Renal pelvis (tissue), 1 donor: ENCODE measurements at regions not wholly inside any gene's neighbourhood (a gene's known extent, or its start where the extent isn't known, plus 50 kb on each side); places are given as distances from the start of the nearest gene placed in this dataset.

Source experiments
- DNase-seq: peaks from one replicate; pipeline ENCODE4 v3.0.0-alpha.2; 2013

DNA sequence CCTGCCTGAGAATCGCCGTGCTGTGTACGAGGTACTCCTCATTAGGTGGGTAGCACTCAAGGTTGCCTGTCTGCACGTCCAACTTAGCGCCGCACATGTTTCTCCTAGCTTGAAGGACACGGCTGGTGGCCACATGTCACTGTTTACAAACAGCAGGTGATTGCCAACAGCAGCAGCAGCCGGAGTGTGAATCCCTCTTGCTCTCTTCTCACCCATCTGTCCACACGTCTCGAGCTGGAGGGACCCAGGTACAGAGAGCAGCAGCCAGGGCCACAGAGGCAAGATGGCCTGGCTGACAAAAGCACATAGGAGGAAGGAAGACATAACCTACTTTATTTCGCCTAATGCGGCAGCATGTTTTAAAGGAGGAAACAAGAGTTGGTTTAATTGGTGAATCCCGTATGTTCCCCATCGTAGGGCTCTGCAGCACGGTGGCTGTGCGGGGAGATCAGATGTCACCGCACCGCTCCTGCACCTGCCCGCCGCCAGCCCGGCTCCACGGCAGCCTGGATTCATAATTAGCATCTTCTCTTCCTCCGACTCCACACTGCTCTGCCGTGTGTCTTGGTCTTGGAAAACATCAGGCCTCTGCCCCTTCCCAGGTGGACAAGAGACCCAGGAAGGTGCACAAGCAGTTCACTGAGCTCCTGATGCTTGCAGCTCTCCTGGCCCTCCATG is 201.6 kb upstream of the IRX1 start:
- DNase-seq = no peak

DNA sequence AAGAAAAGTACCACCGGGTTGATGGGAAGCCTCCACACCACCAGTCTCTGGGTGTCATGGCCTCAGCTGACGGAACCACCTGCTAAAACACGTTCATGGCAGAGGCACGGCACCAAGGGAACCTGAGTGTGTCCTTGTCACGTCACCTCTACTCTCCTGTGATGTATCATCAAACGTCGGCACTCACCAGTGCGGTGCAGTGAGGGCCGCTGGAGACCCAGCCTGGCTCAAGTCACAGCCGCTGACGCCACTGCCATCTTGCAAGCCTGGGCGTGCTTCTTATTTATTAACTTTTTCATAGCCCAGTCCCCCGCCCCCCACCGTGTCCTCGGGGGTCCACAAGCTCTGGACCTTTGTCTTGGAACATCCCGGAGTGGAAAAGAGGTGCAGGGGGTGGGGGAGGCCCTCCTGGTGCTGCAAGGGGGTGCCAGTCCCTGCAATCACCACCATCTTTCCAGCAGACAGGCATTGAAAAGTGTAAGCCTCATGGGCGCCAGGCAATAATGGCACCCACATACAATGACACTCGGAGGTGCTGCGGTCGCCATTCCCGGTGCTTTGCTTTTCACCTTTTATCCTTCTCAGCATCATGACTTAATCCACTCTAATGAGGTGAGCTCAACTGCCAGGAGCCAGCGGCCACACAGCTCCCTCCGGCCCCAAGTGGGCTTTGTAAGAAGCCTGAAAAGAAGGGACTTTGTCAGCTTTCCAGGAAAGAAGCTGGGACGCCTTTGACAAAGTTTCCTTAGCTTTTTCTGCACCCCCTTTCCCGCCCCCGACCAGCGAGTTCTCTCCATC is 202.3 kb upstream of the IRX1 start:
- DNase-seq = no peak

DNA sequence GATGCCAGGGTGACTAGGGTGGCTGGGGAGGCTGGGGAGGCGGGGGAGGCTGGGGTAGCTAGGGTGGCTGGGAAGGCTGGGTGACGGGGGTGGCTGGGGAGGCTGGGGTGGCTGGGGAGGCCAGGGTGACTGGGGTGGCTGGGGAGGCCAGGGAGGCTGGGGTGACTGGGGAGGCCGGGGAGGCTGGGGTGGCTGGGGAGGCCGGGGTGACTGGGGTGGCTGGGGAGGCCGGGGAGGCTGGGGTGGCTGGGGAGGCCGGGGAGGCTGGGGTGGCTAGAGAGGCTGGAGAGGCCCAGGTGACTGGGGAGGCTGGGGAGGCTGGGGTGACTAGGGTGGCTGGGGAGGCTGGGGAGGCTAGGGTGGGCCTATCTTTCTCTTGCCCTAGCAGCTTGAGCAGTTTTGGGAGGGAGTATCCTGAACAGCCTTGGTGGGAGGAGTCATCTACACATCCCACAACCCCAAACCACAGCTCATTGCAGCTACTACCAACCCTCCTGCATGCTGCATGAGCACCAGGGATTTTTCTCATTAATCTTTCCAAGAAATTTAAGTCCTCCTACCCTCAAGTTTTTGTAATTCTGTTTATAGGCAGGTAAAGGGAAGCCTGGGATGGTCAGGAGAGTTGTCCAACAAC is 203.2 kb upstream of the IRX1 start:
- DNase-seq = no peak

DNA sequence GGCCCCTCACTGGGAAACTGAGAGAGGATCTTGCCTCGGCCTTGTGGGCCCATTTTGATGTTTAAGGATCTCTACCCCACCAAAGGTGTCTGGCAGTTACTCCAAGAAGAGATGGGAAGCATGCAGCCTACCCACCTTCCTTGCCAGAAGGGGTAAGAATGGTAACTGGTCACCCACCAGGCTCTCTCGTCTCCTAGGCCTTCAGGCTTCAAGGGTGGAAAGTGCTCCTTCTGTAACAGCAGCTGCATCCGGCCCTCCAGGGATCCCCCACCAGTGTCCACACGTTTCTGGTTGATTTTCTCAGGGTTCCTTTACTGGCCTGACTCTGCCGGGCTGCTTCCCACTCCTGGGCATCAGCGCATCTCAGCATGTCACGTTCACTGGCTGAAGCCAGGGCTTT is 204.4 kb upstream of the IRX1 start:
- DNase-seq = no peak

DNA sequence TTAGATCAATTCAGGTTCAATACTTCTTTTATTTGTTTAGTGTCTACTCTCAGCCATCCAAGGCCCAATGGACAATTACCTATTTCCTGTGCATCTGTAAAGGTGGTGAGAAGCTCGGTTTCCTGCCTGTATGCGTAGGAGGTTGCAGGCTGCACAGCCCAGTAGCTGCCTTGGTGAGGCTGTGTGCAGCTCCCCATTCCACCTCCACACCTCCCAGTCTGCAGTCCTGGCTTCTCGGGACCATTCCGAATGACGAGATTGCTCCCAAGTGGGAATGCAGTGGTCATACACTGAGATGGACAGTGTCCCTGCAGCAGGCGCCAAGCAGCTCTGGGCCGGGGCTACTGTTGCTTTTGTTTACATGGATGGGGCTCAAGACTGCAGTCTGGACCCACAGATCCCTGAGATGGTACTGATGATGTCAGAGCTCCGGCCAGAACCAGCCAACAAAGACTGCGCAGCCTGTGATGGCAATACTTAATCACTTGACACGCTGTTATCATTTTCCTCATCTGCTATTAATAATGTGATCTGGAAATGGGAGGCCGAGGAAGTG is 206.1 kb upstream of the IRX1 start:
- no peak for DNase-seq

DNA sequence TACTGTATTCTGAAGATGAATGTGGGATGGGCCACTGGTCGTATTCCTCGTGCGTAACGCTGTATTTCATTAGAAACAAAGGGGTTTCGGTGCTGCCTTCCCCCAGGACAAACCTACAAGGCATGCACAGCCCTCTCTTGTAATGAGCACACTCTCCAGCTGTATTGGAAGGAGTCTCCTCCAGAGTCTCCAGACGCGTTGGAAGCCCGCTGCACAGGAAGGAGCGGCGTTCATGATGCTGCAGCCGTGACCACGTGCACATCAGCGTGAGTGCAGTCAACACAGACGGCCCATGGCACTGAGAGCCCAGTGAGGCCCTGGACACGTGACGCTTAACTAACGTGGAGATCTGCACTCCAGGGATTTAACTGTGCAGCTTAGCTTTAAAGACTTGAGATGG is 209.0 kb upstream of the IRX1 start:
- DNase-seq = no peak

DNA sequence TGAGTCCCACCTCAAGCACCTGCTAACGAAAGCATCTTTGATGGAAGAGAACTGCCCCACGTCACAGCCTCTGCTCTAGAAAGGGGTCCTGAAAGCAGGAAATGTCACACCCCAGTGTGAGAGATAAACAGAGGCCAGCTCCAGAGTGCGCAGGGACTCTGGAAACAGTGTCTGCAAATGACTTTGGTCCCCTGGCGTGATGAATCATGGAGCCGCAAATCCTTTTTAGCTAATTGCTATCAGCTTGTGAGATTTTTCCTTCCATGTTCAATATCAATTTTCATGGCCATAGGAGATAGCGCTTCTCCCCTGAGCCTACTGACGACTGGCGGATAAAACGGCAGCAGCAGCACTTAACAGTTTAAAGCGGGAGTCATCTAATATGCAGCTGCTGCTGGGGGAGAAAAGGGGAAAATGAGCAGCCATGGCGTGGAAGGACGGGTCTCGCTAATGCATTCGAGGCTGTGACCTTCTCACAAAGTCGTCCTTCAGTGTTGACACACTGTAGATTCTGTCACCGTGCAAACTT is 209.6 kb upstream of the IRX1 start:
- DNase-seq = no peak

DNA sequence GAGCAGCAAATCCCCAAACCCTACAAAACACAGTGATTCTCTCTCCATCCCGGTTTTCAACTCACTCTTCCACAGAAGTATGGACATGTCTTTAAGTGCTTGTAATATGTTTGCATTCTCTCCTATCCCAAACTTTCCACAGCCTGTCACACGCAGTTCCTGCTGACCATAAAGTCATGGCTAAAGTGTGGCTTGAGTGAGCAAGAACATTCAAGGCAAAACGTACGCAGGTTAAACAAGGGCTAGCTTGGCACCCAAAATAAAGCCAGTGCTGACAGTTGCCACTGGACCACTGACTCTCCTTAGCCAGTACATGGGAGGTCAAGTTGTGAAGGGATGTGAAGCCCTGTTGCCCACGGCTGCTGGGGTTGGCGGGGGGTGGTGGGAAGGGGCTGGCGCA is 211.1 kb upstream of the IRX1 start:
- no peak for DNase-seq

DNA sequence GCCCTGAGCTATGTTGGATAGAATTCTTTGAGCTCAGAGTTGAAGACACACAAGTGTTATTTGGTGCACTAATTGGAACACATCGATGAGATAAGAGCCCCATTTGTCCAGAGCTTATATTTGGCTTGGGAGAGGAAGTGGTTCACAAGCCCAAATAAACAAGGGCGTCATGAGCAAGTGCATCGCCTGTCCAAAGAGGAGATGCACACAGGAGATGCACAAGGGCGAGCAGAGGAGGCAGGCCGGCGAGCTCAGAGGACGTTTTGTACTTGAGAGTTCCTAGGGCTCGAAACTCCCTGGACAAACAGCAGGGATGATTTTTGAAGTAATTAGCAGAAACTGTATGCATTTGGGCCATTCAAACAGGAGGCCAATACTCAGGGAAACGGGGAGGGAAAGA is 212.8 kb upstream of the IRX1 start:
- no peak for DNase-seq

DNA sequence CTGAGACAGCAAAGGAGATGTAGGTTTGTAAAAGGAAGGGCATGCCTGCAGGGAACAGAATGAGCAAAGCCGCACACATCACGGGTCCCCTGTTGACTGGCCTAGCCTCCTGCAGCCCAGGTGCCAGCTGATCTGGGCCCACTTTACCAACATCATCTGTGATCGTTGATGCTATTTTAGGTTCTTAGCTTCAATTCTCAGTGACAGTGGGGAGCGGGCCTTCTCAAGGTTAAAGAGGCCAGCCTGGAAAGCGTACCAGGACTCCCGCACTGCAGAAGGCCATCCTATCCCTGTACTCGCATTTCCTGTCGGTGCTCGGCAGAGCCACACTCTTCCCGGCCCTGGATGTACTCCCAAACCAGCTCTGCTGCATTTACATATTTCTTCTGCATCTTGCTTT is 213.5 kb upstream of the IRX1 start:
- no peak for DNase-seq

DNA sequence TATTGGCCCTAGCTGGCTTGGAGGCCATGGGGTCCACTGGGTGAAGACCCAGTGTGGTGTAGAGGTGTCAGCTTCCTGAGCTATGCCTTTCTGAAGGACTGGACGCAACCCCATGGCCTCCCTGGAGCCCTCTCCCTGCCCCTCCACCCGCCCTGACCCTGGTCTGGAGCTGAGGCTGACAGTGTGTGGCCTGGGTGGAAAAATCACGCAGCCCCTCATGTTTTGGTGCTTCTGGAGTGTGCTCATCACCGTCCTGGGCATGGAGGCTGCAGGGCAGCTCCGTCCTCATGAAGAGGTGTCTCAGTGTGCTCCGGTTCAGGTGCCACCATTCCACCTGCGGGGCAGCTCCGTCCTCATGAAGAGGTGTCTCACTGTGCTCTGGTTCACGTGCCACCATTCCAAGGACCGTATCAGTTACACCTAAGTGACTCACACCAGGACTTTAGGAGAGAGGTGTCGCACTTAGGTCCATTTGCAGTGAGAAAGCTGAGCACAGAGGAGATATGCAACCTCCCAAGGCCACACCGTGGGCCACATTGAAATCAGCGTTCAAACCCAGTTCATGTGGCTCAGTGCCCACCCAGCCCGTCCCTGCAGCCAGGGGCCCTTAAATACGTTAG is 214.3 kb upstream of the IRX1 start:
- DNase-seq = no peak

DNA sequence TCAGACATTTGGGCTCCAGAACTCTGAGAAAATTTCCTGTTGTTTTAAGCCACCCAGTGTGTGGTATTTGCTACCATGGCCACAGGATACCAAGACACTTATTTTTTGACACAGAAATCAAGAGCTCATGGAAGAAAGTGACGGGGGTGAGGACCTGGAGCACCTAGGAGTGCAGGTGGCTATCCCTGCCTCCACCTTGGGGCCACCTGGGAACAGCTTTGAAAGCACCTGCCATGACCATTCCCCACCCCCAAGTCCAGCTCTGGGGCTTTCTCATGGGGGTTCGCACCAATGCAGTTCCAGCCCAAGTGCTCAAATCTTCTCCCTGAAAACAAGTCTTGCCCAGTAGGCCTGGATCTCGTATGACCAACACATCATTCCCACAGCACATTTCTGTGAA is 214.9 kb upstream of the IRX1 start:
- DNase-seq = no peak

DNA sequence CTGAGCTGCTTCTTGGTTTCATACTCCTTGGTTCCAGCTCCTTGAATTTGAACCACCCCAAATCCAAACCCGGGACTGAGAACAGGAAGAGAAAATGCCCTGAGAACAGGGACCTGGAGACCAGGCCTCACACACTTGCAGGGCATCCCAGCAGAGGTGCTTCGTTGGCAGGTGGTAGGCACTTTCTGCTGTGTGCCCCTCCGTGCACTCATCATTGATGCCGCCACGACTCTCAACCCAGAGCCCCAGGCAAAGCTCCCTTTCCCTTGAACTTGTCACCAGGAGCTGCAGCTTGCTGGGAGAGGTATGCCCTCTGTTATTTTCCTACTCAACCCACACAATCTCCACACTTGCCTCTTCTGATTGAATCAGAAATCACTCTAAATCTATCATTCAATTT is 217.8 kb upstream of the IRX1 start:
- DNase-seq = no peak

DNA sequence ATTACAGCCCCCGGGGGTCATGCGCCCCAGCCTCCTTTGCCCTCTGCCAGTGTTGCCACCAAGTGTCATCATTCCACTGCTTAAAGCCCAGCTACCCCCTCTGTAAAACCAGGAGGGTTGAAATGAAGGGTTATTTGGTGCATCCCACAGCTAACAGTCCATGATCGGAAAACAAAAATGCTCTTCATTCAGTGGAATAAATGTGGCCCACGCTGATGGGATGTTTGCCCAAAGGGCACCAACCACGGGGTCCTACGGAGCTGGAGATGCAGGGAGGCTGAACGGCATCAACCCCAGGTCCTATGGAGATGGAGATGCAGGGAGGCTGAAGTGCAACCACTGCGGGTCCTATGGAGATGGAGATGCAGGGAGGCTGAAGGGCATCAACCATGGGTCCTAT is 218.5 kb upstream of the IRX1 start:
- no peak for DNase-seq

DNA sequence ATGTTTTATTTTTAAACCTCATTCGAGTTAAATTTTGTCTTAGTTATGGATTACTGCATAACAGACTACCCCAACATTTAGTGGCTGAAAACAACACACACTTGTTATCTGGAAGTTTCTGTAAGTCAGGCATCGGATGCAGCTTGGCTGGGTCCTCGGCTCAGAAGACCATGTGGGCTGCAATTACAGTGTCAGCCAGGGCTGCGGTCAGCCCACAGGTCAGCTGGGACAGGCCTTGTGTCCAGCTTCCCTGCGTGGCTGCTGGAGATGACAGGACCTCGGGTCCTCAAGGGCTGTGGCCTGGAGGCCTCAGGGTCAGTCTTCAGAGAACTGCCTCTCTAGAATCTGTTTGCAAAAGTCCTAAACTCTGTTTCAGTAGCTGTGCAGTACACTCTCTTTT is 219.0 kb upstream of the IRX1 start:
- DNase-seq = no peak

DNA sequence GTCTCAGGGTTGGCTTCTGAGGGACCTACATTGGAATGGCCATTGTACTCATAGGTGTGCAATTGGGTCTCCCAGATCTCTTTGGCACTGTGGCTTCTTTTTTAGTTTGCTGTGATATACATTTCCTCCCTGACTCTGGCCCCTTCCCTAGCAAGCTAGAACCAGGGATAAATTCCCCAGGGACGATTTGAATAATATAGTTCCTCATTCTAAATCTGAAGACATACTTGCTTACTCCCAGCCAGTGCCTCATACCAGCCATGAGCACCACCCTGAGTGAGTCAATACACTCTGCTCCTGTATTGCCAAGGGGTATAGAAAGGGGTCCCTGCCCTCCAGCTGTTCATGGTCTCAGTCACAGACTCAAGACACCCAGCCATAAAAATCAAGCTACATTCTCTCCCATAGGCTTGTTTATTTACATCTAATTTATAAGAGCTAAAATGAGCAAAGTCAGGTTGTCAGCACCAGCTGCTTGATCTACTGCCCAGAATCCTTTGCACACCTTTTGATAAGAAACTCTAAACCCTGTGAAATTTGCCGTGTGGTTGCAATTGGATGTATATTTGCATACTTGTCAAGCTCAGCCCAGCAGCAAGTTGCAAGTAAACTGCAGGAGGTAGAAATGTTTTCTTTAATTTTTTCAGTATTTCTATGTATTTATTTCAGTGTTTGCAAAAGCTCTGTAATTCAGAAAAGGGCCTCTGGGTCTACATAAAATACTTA is 219.9 kb upstream of the IRX1 start:
- DNase-seq = no peak

DNA sequence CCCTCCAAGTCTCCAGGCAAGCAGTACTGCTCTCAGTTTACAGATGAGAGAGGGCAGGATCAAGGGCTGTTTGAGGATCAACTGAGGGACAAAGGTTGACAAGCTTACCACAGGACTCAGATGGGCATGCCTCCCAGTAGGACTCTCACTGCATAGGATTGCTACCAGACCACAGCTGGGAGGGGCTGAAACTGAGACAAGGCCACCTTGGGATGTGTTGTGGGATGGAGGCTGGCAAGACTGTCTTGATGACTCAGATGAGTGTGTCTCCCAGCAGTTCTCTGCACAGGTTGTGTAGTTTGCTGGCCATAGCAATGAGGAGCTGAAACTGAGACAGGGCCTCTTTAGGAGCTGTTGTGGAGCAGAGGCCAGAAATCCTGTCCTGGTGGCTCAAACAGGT is 222.2 kb upstream of the IRX1 start:
- DNase-seq = no peak

DNA sequence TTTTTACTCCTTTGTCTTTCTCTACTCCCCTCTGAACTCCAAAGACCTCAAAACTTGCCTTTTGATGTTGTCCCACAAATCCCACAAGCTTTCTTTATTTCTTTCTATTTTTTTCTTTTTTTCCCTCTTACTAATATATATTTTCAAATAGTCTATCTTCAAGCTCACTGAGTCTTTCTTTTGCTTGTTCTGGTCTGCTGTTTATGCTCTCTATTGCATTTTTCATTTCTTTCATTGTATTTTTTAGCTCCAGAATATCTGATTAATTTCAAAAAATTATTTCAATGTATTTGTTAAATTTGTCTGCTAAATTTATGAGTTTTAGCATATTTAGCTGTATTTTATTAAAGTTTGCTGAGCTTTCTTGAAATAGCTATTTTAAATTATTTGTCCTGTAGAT is 223.3 kb upstream of the IRX1 start:
- DNase-seq = no peak

DNA sequence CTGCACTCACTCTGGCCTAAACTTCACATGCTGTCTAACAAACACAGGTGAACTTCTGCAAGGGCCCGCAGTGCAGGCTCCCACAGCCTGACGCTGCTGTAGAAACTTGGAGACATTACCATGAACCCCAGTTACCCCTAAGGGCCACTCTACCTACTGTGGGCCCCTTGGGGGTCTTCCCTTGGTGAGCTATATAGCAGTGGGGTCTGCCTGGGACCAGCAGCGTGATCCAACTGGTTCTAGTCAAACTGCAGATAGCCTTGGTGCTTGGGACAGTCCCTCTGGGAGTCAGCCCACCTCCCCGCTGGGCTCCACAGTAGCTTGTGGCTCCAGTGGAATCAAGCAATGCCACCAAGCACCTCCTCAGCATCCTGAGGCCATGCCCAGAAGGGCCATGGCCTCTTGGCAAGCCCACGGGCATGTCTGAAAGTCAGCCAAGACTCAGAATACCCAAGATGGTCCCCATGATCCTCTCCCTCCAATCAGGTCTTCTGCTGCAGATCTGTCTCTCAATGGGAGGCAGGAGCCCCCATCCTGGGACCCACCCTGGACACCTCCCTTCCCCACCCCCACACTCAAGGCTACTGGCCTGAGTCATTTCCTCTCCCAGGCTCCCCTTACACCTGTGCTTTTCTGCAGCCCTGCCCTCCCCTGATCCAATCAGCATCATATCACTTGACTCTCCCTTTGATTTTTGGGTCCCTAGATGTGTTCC is 230.0 kb upstream of the IRX1 start:
- no peak for DNase-seq

DNA sequence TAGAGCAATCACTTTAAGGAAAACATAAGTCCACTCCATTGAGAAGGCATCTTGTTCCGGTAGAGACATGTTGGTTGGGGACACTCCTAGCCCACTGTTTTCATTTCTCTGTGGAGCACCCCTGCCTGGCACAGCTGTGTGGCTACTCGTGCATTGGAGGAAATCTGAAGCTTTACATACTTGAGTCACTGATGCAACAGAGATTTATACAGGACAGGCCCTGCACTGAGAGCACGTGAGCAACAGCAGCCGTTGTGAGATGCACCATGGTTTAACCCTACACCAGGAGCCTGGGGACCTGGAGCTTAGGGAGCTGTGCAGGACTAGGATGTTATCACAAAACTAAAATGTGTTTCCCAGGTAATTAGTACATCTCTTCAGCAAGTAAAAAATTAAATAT is 230.7 kb upstream of the IRX1 start:
- DNase-seq = no peak

DNA sequence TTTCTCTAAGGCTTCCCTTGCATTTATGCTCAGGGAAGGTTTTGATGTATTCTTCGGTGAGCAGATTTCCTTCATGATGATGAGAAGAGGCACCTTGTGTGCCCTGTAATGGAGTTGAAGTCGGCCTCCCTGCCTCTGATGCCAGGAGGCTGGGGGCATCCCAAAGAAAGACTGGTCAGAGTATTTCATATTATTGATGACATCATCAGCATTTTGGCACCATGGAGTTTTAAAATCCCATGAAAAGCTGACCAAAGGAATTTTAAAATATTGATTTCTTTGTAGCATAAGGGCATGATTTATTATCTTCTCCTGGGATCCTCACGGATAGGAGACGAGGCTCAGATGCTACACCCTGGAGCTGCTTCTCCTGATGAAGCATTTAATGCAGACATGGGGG is 231.2 kb upstream of the IRX1 start:
- no peak for DNase-seq
